ENCODE measurements at regions not wholly inside any gene's neighbourhood (a gene's known extent, or its start where the extent isn't known, plus 50 kb on each side); places are given as distances from the start of the nearest gene placed in this dataset.

DNA sequence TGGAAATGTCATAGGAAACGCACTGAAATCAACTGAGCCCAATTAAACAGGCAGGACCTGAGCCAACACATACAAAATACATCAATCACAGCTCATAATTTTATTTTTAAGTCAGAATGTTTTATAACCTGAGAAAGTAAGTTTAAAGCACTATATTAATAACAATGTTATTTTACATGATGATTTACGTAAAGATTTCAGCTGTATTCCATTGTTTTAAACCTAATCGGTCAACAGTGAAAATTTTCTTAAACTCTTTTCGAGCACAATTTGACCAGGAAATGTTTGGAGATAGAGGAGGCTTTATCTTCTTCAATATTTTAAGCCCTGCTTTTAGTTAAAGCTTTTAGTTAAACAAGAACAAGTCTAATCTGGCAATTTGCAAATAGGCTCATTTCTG is 201.8 kb upstream of the TOX3 start:
- TF ChIP-seq, protein P1, sequence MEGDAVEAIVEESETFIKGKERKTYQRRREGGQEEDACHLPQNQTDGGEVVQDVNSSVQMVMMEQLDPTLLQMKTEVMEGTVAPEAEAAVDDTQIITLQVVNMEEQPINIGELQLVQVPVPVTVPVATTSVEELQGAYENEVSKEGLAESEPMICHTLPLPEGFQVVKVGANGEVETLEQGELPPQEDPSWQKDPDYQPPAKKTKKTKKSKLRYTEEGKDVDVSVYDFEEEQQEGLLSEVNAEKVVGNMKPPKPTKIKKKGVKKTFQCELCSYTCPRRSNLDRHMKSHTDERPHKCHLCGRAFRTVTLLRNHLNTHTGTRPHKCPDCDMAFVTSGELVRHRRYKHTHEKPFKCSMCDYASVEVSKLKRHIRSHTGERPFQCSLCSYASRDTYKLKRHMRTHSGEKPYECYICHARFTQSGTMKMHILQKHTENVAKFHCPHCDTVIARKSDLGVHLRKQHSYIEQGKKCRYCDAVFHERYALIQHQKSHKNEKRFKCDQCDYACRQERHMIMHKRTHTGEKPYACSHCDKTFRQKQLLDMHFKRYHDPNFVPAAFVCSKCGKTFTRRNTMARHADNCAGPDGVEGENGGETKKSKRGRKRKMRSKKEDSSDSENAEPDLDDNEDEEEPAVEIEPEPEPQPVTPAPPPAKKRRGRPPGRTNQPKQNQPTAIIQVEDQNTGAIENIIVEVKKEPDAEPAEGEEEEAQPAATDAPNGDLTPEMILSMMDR (IDR thresholded peaks at IDR 0.05; ENCODE audit: extremely low read depth, missing control alignments), result no peak
- DNase-seq (ENCODE audit: low spot score), result no peak

DNA sequence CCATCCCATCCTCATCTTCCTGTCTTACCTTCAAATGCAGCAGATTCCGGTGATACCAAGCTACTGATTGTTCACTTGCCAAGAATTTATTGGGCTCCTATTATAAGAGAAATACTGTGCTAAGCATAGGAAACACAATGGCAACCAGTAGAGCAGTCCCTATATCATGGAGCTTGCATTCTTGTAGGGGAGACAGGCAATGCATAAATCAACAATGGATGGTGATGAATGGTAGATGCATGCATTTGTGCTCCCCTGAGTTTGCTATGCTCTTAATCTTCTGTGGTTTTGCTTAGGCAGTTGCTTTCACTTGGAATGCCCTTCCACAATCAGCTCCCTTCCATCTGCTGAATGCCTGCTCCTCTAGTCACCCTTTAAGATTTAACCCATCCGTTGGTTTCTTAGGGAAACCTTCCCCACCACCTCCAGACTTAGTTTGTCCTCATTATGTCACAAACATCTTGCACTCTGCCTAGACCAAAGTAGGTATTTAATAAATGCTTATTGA is 200.2 kb upstream of the TOX3 start:
- TF ChIP-seq, protein P1 (IDR thresholded peaks at IDR 0.05; ENCODE audit: extremely low read depth, missing control alignments), result no peak
- DNase-seq (ENCODE audit: low spot score), result no peak

DNA sequence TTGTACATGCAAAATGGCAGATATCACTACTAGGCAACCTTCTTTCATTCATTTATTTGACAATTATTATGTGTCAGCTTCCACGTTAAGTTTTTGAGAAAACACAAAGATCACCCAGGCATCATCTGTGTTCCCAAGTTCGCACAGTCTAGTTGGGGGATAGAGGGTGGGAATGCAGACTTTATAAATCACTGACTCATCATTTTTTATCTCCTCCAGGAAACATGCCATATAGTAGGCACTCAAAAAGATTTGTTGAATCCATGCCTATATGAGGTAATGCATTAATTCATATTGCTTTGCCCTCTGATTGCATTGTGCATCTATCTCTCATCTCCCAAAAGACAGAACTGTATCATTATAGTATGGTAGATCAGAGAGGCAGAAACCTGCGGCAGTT is 196.8 kb upstream of the TOX3 start:
- TF ChIP-seq, protein P1 (IDR thresholded peaks at IDR 0.05; ENCODE audit: extremely low read depth, missing control alignments), result no peak
- DNase-seq (ENCODE audit: low spot score), result no peak

DNA sequence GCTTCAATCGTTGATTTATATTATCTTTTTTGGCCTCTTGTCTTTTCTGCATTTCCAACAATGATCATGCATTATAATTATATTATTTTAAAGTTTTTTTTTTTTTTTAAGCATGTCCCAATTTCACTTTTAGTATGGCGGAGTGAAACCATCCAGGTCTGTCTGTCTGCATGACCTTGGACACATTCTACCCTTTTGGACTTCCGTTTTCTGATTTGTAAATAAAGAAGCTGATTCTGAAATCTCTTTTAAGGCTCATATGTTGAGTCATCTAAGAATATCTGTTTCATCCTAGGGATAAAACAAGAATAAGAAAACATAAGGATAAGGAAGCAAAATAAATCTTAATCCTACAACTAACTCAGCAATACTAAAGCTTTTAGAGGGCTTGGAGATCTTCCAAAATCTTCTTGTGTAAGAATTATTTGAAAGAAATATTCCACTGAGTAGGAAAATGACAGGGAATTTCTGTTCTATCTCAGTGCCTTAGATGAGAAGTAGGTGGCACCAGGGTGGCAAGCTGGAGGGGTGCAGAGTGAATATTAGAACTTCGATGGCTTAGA is 195.7 kb upstream of the TOX3 start:
- TF ChIP-seq, protein P1 (IDR thresholded peaks at IDR 0.05; ENCODE audit: extremely low read depth, missing control alignments), result no peak
- DNase-seq (ENCODE audit: low spot score), result no peak

DNA sequence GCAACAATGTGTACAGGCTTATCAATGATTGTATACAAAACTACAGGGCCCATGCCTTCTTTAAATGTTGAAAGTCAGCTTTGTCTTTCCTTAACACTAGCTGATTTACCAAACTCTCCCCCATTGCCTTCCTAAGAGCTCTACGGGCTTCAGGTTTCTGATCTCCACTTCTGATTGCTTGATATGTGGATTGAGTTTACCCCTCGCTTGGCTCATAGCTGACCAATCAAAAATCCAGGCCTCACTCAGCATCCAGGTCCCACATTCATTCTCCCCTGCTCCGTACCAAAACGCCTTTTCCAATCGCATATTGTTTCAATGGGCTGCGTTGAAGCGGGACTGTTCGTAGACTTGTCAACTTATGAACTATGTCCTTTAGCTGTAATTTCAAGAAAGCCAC is 195.1 kb upstream of the TOX3 start:
- DNase-seq (ENCODE audit: low spot score), result no peak
- TF ChIP-seq, protein P1 (IDR thresholded peaks at IDR 0.05; ENCODE audit: extremely low read depth, missing control alignments), result no peak

DNA sequence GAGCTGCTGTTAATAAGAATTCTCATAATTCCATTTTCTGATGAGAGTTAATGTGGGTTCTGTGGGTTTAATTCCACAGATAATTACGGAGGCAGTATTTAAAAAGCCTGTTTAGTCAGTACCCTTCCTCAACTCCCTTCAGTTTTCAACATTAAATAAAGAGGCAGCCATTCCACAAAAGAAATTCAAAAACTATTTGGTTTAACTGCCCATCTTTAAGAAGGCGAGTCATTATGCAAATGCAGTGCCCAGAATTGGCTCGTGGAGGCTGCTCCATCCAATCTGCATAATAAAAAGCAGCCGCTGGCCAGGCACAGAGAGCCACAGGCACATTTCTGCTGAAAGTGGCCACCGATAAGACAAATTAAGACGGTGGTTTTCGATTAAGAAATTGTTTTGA is 194.4 kb upstream of the TOX3 start:
- no peak for DNase-seq (ENCODE audit: low spot score)
- TF ChIP-seq, protein P1 (IDR thresholded peaks at IDR 0.05; ENCODE audit: extremely low read depth, missing control alignments), result no peak

DNA sequence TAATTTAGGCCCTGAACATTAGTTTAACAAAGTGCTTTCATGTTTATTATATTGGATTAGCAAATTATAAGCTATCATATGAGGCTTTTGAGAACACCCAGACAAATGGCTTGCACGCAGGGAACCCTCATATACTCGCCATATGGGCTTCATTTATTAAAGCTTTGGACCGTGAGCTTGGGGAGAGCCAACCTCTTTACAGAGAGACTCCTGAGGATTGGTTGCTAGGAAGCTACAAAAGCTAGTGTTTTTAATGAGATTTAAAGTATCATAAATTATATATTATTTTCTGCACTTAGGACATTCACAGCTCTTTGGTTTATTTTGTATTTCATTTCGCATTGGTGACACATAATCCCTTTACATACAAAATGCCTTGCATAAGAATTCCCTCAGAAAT is 193.8 kb upstream of the TOX3 start:
- DNase-seq (ENCODE audit: low spot score), result no peak
- TF ChIP-seq, protein P1 (IDR thresholded peaks at IDR 0.05; ENCODE audit: extremely low read depth, missing control alignments), result no peak

All from GM20000 (cell line).